PFSK-1 (cell line): ENCODE measurements at regions not wholly inside any gene's neighbourhood (a gene's known extent, or its start where the extent isn't known, plus 50 kb on each side); places are given as distances from the start of the nearest gene placed in this dataset.

Experiments used
- FOXP2 ChIP-seq: optimal IDR thresholded peaks from 2 replicates; pipeline ENCODE3; 2011; ENCODE audit warnings: borderline replicate concordance, control low read depth, inconsistent platforms; ENCODE audit not compliant: insufficient read depth; ENCODE audit errors: extremely low read length, extremely low read depth
- POLR2AphosphoS5 ChIP-seq: IDR thresholded peaks from 2 replicates; pipeline ENCODE4 v1.6.1; 2012; ENCODE audit warnings: low read depth, mild to moderate bottlenecking, control low read depth, low read length, moderate library complexity
- REST ChIP-seq, 2 experiments: IDR thresholded peaks; 2 replicates each; pipeline versions ENCODE4 v1.6.1 to v1.8.0; 2011 to 2012; ENCODE audit warnings: low read depth in 2 of 2, low read length in 2 of 2, control low read depth in 1 of 2, inconsistent platforms in 1 of 2, mild to moderate bottlenecking in 1 of 2, moderate library complexity in 1 of 2; ENCODE audit not compliant: insufficient read depth in 1 of 2
- SIN3A ChIP-seq: IDR thresholded peaks from 2 replicates; pipeline ENCODE4 v1.6.1; 2012; ENCODE audit warnings: mild to moderate bottlenecking, low read length, moderate library complexity, borderline replicate concordance; ENCODE audit not compliant: insufficient read depth
- TAF1 ChIP-seq: IDR thresholded peaks from 2 replicates; pipeline ENCODE4 v1.6.1; 2012; ENCODE audit warnings: low read length, control low read depth, borderline replicate concordance; ENCODE audit not compliant: insufficient read depth

- TF ChIP-seq SIN3A (no peak), REST (IDR thresholded peaks at IDR 0.05; ENCODE audit: insufficient read depth in 1 of 2, low read depth in 2 of 2, low read length in 2 of 2) (no peak), FOXP2 (no peak), TAF1 (no peak), POLR2AphosphoS5 (no peak)
These were observed 246.9 kb downstream of the SOX4 start for GRCh38 chr6:21840428-21840827.

- TF ChIP-seq TAF1 (no peak), POLR2AphosphoS5 (no peak), SIN3A (no peak), FOXP2 (no peak), REST (IDR thresholded peaks at IDR 0.05; ENCODE audit: insufficient read depth in 1 of 2, low read depth in 2 of 2, low read length in 2 of 2) (no peak)
These were observed 249.5 kb downstream of the SOX4 start for GRCh38 chr6:21842875-21843645.

GRCh38 chr6:21844120-21844917 is 250.8 kb downstream of the SOX4 start:
- TF ChIP-seq SIN3A (no peak), TAF1 (no peak), POLR2AphosphoS5 (no peak), FOXP2 (no peak), REST (IDR thresholded peaks at IDR 0.05; ENCODE audit: insufficient read depth in 1 of 2, low read depth in 2 of 2, low read length in 2 of 2) (no peak)

GRCh38 chr6:21845018-21845417 is 251.5 kb downstream of the SOX4 start:
- TF ChIP-seq FOXP2 (no peak), SIN3A (no peak), POLR2AphosphoS5 (no peak)

GRCh38 chr6:21845439-21846140 is 252.0 kb downstream of the SOX4 start:
- TF ChIP-seq SIN3A (no peak), REST (IDR thresholded peaks at IDR 0.05; ENCODE audit: insufficient read depth in 1 of 2, low read depth in 2 of 2, low read length in 2 of 2) (no peak), TAF1 (no peak)
